ENCODE measurements at regions not wholly inside any gene's neighbourhood (a gene's known extent, or its start where the extent isn't known, plus 50 kb on each side); places are given as distances from the start of the nearest gene placed in this dataset.
A peak's percentile ranks its signal among the peaks of the same experiment; 100 is the strongest.
"Not testable (repeated sequence)": the region's sequence is repeated elsewhere in the genome, so short reads cannot be mapped to it uniquely, and the experiment has no call there.

DNA sequence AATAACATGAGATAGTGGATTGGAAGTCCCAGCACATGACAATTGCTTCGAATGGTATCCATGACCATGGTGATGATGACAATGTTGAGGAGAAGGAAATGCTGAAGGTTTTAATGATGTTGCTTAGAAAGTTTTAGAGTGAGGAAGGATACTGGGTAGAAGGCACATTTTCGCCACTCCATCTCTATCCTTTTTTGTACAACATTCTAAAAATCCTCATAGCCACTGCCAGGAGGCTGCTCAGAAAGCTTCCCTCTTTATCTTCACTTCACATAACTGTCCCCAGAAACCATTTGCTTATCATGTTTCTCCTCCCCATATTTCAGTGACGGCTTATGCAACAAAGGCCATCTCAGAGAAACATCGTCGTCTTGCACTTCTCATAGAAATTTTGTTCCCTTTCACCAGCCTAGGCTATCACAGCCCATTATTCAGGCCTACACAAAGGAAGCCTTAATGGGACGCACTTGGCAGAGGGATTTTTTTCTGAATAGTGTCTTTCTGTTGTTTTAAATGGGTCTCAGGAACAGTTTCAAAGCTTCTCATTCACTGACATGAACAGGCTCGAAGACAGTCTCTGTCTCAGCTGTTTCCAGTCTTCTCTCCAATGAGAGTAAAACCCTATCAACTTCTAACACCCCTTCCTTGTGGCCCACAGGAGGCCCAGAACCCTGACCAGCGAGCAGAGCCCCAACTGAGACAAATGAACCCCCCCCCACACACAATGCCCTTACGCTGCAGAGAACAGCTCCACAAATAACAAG, 506.7 kb downstream of the HAPSTR1 start:
- no peak for DNase-seq

DNA sequence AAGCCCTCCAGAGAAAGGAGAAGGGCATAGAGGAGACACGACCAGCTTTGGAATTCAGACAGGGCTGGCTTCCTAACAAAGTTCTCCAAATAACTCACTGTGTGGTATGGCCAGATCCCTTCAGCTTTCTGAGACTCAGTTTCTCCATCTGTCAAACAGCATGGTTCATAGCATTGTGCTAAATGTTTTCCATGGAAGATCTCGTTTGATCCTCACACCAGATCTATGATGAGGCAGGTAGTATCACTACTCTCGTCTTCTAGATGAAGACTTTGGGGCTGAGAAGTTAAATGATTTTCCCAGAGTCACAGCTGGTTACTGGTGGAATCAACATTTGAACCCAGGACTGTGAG, 507.3 kb downstream of the HAPSTR1 start:
- DNase-seq, result no peak

DNA sequence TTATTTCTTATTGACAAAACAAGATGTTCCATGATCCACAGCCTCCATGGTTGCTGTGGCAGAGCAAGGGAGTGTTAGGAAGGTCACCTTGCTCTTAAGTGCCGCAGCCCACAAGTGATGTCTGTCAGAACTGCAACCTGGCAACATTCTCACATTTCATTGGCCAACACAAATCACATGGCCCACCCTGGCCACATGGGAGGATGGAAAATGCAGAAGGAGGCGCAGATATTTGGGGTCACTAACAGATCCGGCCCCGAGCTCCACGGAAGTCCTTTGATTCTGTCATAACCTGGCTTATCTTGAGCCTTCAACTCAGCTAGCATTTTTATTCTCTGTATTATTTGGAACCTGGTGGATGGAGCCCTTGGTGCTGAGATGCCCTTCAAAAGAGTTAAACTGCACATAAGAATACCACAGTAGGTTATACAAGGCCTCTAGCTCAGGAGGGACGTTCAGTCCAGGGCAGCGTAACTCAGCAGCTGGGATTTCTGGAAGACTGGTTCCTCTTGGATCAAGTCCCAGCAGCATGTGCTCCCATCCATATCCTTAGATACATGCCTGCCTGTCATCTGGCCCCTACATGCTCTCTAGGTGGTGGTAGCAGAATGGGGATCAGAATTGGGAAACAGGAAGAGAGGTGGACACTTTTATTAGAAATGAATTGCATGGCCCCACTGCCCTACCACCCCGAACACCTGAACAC, 508.1 kb downstream of the HAPSTR1 start:
- DNase-seq, result no peak

- no peak for DNase-seq
These were observed 510.7 kb downstream of the HAPSTR1 start for GRCh38 chr16:9602189-9602588.

GRCh38 chr16:9603316-9603715, 511.9 kb downstream of the HAPSTR1 start:
- DNase-seq, result no peak

DNA sequence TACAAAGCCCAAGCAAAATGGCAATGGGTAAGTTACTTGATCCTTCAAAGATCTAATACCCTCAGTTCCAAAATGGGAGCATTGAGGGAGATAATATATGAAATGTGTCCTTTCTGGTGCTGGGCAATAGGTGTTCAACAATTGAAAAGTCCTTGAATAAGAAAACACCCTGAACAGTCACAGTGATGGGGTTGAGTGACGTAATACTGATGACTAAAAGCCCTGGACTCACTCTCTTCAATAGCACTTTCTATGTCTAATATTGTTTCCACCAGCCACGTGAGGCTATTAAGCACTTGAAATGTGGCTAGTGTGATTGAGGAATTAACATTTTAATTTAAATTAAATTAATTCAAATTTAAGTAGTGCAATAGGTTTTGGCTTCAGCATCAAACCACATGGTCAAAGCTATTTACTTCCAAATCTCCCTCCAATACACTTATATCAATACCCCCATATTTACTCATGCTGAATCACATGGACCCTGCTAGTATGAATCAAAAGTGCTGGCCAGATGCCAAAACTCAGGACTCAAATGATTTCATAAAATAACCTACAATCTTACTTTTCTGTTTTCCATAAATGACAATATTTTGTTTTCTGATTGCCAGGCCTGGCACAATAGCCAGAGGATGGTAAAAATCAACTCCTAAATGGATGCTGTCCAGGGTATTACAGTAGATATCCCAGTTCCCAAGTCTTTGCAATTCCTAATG, 516.2 kb downstream of the HAPSTR1 start:
- no peak for DNase-seq

DNA sequence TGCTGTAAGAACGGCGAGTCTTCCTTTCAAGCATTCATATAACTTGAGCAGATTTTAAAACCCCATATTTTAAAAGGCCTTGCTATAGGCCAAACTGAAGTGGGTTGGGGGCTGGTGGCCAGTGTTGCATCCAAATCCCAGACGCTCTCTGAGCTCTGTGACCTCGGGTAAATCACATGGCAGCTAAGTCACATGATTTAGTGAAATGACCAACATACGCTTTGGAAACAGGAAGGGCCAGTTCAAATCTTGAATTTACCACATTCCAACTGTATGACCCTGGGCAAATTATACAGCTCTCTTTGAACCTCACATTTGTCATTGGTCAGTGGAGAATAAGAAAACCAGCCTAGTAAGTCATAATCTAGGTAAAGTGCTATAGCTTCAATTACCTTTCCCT, 519.3 kb downstream of the HAPSTR1 start:
- DNase-seq, result peak in 1 of 2 experiments; percentile 25

DNA sequence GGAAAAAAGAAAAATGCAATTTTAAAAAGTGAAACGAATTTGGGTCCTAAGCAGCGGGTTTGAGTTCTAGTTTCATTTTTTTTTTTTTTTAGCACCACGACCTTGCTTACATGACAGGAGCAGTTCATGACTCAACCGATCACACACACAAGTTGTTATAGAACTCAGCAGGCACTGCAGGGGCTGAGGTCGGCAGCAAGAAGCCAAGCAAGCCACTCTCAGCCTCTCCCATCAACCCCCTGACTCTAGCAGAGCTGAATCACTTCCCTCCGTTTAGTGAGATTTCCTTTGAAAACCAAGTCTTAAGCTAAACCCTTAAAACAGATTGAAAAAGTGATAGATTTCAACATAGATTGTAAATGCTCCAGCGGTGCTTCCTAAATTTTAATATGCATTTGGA, 520.8 kb downstream of the HAPSTR1 start:
- no peak for DNase-seq

DNA sequence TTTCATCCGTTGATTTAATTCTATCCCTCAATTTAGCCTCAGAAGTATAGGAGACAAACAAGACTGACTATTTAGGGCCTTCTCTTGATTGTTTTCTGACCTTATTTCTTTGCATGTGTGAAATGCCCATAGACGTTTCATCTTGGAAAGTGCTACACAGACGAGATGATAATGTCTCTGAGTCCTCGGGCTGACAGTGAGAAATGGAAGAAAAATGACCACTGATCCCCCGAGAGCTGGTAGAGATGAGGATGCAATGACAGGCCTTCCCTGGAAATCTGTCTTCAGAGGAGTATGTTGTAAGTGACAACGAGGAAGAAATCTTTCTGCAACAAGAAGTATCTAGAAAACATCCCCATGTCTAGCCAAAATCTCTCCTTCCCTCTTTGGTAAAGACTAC, 522.9 kb downstream of the HAPSTR1 start:
- no peak for DNase-seq

- no peak for DNase-seq
These were observed 530.8 kb downstream of the HAPSTR1 start for GRCh38 chr16:9622268-9622667.

- no peak for DNase-seq
These were observed 533.7 kb downstream of the HAPSTR1 start for GRCh38 chr16:9625122-9625521.

DNA sequence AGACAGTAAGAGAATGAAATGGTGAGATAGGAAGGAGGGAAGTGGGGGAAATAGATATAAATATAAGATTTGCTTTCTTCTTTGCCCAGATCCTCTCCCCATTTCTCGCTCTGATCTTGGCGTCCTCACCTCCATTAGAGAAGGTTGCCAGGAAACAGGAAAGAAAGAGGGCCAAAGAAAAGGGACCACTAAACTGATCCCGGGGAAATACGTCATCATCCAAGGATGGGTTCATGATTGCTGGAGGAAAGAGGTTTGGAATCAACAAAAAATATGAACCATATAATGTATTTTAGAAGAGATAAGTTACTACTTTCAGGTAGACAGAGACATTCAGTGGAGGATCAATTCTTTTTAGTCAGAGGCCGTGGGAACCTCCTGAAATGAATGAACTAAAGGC, 536.0 kb downstream of the HAPSTR1 start:
- DNase-seq, result no peak

DNA sequence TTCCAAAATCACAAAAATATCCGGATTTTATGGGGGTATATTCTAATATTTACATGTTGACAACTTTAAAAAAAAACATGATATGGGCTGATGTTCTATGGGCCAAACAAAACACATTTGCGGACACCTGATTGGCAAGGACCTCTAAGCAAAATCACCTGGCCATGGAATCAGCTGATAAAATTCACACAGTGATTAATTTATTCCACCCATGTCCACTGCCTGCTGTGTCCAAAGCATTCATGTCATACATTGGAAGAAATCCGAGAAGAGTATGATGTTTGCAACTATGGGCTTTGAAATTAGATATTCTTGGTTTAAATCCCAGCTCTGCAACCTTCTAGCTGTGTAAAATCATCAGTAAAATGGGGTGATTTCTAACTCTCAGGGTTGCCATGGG, 538.7 kb downstream of the HAPSTR1 start:
- no peak for DNase-seq

- DNase-seq, result no peak
These were observed 539.5 kb downstream of the HAPSTR1 start for GRCh38 chr16:9630985-9631384.

- no peak for DNase-seq
These were observed 542.4 kb downstream of the HAPSTR1 start for GRCh38 chr16:9633844-9634243.

DNA sequence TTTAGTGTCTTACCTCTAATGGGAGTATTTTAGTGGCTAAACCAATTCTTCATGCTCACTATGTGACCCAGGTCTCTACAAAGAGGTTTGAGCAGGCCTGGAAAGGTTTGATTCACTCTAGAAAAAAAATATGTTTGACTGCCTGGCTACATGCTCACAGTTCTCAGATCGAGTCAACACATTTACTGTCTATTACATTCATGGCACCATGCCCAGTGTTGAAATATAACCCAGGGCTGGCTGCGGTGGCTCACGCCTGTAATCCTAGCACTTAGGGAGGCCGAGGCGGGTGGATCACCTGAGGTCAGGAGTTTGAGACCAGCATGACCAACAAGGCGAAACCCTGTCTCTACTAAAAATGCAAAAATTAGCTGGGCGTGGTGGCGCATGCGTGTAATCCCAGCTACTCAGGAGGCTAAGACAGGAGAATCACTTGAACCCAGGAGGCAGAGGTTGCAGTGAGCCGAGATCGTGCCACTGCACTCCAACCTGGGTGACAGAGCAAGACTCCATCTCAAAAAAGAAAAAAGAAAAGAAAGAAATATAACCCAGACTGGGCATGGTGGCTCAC, 543.8 kb downstream of the HAPSTR1 start:
- DNase-seq, result not testable (repeated sequence)

GRCh38 chr16:9644258-9644657, 538.0 kb downstream of the GRIN2A start:
- no peak for DNase-seq

DNA sequence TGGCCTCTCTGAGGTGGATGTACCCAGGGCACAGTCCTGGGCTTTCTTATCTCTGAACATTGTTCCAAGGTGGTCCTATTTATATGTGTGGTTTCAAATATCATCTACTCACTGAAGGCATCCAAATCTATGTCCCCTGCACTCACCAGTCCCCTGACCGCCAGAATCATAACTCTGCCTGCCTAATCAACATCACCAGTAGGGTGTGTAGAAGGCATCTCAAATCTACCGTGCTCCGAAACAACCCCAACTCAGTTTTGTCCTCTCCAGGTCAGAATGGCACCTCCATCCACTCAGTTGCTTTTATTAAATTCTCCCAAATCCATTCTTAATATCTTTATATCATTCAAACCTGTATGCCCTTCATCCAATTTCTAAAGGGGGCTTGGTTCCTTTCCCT, 536.3 kb downstream of the GRIN2A start:
- no peak for DNase-seq

DNA sequence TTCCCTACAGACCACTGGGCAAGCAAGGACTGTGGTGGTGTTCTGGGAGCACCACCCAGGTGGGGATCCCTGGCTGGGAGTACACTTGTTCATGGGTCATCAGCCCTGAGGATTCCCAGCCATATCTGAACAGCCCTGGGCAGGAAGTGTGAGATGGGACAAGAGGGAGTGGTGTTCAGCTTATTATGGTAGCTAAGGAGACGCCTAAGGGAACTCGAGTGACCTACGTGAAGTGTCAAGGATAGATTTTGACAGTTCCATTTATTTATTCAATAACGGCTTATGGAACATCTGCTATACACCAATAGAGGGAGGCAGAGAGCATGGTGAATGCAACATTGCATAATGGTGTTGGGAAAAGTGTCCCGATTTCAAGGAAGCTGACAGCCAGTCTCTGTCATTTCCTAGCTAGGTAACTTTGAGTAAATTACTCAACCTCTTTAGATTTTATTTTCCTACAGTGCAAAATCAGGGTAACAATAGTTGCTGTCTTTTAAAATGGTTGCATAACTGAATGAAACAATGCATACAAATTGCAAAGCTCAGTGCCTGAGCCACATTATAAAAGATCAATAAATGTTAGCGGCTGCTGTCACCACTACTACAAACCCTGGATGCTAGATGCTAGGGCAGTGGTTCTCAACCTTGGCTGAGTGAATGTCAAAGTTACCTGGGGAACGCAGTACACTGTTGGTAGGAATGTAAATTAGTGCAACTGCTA, 534.1 kb downstream of the GRIN2A start:
- peak in 1 of 2 experiments; percentile 32 for DNase-seq

GRCh38 chr16:9650284-9650683, 531.9 kb downstream of the GRIN2A start:
- DNase-seq, result no peak

DNA sequence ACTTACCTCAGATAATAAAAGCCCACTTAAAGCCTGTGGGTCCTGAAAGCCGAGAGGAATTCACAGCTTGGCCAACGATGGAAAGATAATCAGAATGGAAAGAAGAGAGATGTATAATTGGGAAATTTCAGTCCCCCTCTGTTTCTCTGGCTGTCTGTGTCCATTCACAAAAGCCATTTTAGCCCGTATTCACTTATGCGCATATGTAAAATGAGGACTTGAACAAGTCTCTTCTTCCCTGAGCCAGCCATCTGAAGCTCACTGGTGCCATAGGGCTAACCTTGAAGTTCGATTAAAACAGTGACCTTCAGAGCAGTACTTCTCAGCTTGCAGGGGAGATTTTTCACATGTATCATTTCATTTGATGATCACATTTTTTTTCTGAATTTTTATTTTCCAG, 527.2 kb downstream of the GRIN2A start:
- no peak for DNase-seq

GRCh38 chr16:9657641-9658040, 524.6 kb downstream of the GRIN2A start:
- no peak for DNase-seq

GRCh38 chr16:9658164-9658563, 524.1 kb downstream of the GRIN2A start:
- no peak for DNase-seq
